ENCODE measurements at regions not wholly inside any gene's neighbourhood (a gene's known extent, or its start where the extent isn't known, plus 50 kb on each side); places are given as distances from the start of the nearest gene placed in this dataset.
A peak's percentile ranks its signal among the peaks of the same experiment; 100 is the strongest.
"Not testable (repeated sequence)": the region's sequence is repeated elsewhere in the genome, so short reads cannot be mapped to it uniquely, and the experiment has no call there.

- ATAC-seq (no peak), DNase-seq (ENCODE audit: low spot score in 2 of 2) (no peak)
- H3K36me3 Mint-ChIP-seq: no peaks in the 10 kb centered on the region
- no peak overlapping the region for H3K27ac Mint-ChIP-seq
- no peaks in the 10 kb centered on the region for H3K9me3 Mint-ChIP-seq
Observed at GRCh38 chrY:8020540-8020939, 1109.0 kb upstream of the AMELY start.

- DNase-seq (ENCODE audit: low spot score in 2 of 2): no peak
- ATAC-seq: peak in 1 of 2 donors; percentile 18
- no peaks in the 10 kb centered on the region for H3K36me3 Mint-ChIP-seq
- H3K9me3 Mint-ChIP-seq: no peaks in the 10 kb centered on the region
- no peak overlapping the region for H3K27ac Mint-ChIP-seq
Observed at GRCh38 chrY:8011515-8011914, 1100.0 kb upstream of the AMELY start.

- peaks cover 5% of the 10 kb centered on the region in 2 donors for H3K36me3 Mint-ChIP-seq
- DNase-seq (ENCODE audit: low spot score in 2 of 2) (peak in 1 of 2 donors; percentile 8), ATAC-seq (peak; percentile 93 to 94)
- no peak overlapping the region for H3K27ac Mint-ChIP-seq
- H3K9me3 Mint-ChIP-seq: peaks cover 4 to 6% of the 10 kb centered on the region in 2 donors
Observed at GRCh38 chrY:8004196-8004595, 1092.6 kb upstream of the AMELY start.

- ATAC-seq (no peak), DNase-seq (ENCODE audit: low spot score in 2 of 2) (no peak)
- Mint-ChIP-seq H3K9me3 (peaks cover 6 to 9% of the 10 kb centered on the region in 2 donors), H3K36me3 (peaks cover 5 to 7% of the 10 kb centered on the region in 2 donors), H3K27ac (no peak overlapping the region)
Observed at GRCh38 chrY:7996726-7997125, 1085.2 kb upstream of the AMELY start.

GRCh38 chrY:7994781-7995180 lies 1083.2 kb upstream of the AMELY start:
- peaks cover 5 to 10% of the 10 kb centered on the region in 2 donors for H3K36me3 Mint-ChIP-seq
- not testable (repeated sequence) for H3K27ac Mint-ChIP-seq; DNase-seq (ENCODE audit: low spot score in 2 of 2); ATAC-seq; H3K9me3 Mint-ChIP-seq

GRCh38 chrY:7979770-7980169 lies 1068.2 kb upstream of the AMELY start:
- Mint-ChIP-seq H3K9me3 (no peaks in the 10 kb centered on the region), H3K27ac (no peak overlapping the region), H3K36me3 (no peaks in the 10 kb centered on the region)
- DNase-seq (ENCODE audit: low spot score in 2 of 2): no peak
- peak in 1 of 2 donors; percentile 51 for ATAC-seq

GRCh38 chrY:7977301-7977700 lies 1065.7 kb upstream of the AMELY start:
- peak; percentile 43 to 50 for ATAC-seq

GRCh38 chrY:7968293-7968692 lies 1056.7 kb upstream of the AMELY start:
- no peaks in the 10 kb centered on the region for H3K9me3 Mint-ChIP-seq
- no peak overlapping the region for H3K27ac Mint-ChIP-seq
- no peaks in the 10 kb centered on the region for H3K36me3 Mint-ChIP-seq
- ATAC-seq (no peak), DNase-seq (ENCODE audit: low spot score in 2 of 2) (no peak)

More at GRCh38 chrY:7977301-7977700, 1065.7 kb upstream of the AMELY start:
- no peak for DNase-seq (ENCODE audit: low spot score in 2 of 2)
- Mint-ChIP-seq H3K9me3 (no peaks in the 10 kb centered on the region), H3K36me3 (no peaks in the 10 kb centered on the region), H3K27ac (no peak overlapping the region)

- Mint-ChIP-seq H3K9me3 (no peaks in the 10 kb centered on the region), H3K27ac (no peak overlapping the region), H3K36me3 (no peaks in the 10 kb centered on the region)
- ATAC-seq: peak; percentile 50 to 59
- DNase-seq (ENCODE audit: low spot score in 2 of 2): no peak
Observed at GRCh38 chrY:7966916-7967315, 1055.4 kb upstream of the AMELY start.

GRCh38 chrY:7963393-7963792 lies 1051.8 kb upstream of the AMELY start:
- DNase-seq (ENCODE audit: low spot score in 2 of 2) (no peak), ATAC-seq (no peak)
- no peak overlapping the region for H3K27ac Mint-ChIP-seq
- no peaks in the 10 kb centered on the region for H3K36me3 Mint-ChIP-seq
- H3K9me3 Mint-ChIP-seq: no peaks in the 10 kb centered on the region

GRCh38 chrY:7962350-7962749 lies 1050.8 kb upstream of the AMELY start:
- no peak overlapping the region for H3K27ac Mint-ChIP-seq
- ATAC-seq: no peak

GRCh38 chrY:7961811-7962210 lies 1050.3 kb upstream of the AMELY start:
- Mint-ChIP-seq H3K27ac (no peak overlapping the region), H3K9me3 (no peaks in the 10 kb centered on the region), H3K36me3 (no peaks in the 10 kb centered on the region)
- ATAC-seq (no peak), DNase-seq (ENCODE audit: low spot score in 2 of 2) (no peak)

More at GRCh38 chrY:7962350-7962749, 1050.8 kb upstream of the AMELY start:
- DNase-seq (ENCODE audit: low spot score in 2 of 2): no peak
- Mint-ChIP-seq H3K9me3 (no peaks in the 10 kb centered on the region), H3K36me3 (no peaks in the 10 kb centered on the region)

- DNase-seq (ENCODE audit: low spot score in 2 of 2): no peak
- no peak for ATAC-seq
- Mint-ChIP-seq H3K27ac (no peak overlapping the region), H3K9me3 (no peaks in the 10 kb centered on the region), H3K36me3 (no peaks in the 10 kb centered on the region)
Observed at GRCh38 chrY:7957773-7958172, 1046.2 kb upstream of the AMELY start.

- DNase-seq (ENCODE audit: low spot score in 2 of 2) (no peak), ATAC-seq (peak in 1 of 2 donors; percentile 37)
- Mint-ChIP-seq H3K27ac (no peak overlapping the region), H3K36me3 (no peaks in the 10 kb centered on the region), H3K9me3 (no peaks in the 10 kb centered on the region)
Observed at GRCh38 chrY:7951187-7951852, 1039.8 kb upstream of the AMELY start.

GRCh38 chrY:7944135-7944534 lies 1032.6 kb upstream of the AMELY start:
- ATAC-seq (no peak), DNase-seq (ENCODE audit: low spot score in 2 of 2) (no peak)
- H3K36me3 Mint-ChIP-seq: no peaks in the 10 kb centered on the region
- no peak overlapping the region for H3K27ac Mint-ChIP-seq
- no peaks in the 10 kb centered on the region for H3K9me3 Mint-ChIP-seq

- Mint-ChIP-seq H3K9me3 (no peaks in the 10 kb centered on the region), H3K27ac (no peak overlapping the region), H3K36me3 (no peaks in the 10 kb centered on the region)
- DNase-seq (ENCODE audit: low spot score in 2 of 2): no peak
- ATAC-seq: no peak
Observed at GRCh38 chrY:7942711-7943110, 1031.2 kb upstream of the AMELY start.

- Mint-ChIP-seq H3K36me3 (no peaks in the 10 kb centered on the region), H3K27ac (no peak overlapping the region), H3K9me3 (no peaks in the 10 kb centered on the region)
- ATAC-seq (no peak), DNase-seq (ENCODE audit: low spot score in 2 of 2) (no peak)
Observed at GRCh38 chrY:7941856-7942255, 1030.3 kb upstream of the AMELY start.

GRCh38 chrY:7938982-7939718 lies 1027.6 kb upstream of the AMELY start:
- DNase-seq (ENCODE audit: low spot score in 2 of 2) (no peak), ATAC-seq (no peak)
- Mint-ChIP-seq H3K9me3 (no peaks in the 10 kb centered on the region), H3K36me3 (no peaks in the 10 kb centered on the region), H3K27ac (no peak overlapping the region)

Measured in activated naive CD4-positive, alpha-beta T cell treated with anti-CD3 and anti-CD28 coated beads, Interleukin-2, amount 50 U/mL, for 72 hours (primary cell).